Neural progenitor cell (in vitro differentiated cells): ENCODE measurements at regions not wholly inside any gene's neighbourhood (a gene's known extent, or its start where the extent isn't known, plus 50 kb on each side); places are given as distances from the start of the nearest gene placed in this dataset.

Experiments used
- DNase-seq: peaks from one replicate; pipeline ENCODE4 v3.0.0-alpha.2; 2016; ENCODE audit warnings: low spot score
- H2AFZ ChIP-seq: fragments of 200-600 bp; sonication (generic); replicated peaks from 2 replicates; pipeline ENCODE4 v1.6.1; 2016; ENCODE audit warnings: antibody characterized with exemption
- H3F3A ChIP-seq: fragments of 200-600 bp; sonication (generic); 2 replicates; pipeline ENCODE4 v1.6.1; 2016; ENCODE audit warnings: antibody characterized with exemption, low read depth
- H3K27ac ChIP-seq: fragments of 200-600 bp; sonication (generic); 2 replicates; pipeline ENCODE4 v1.5.1; 2016; ENCODE audit warnings: mild to moderate bottlenecking
- H3K27me3 ChIP-seq: fragments of 200-600 bp; sonication (generic); 2 replicates; pipeline ENCODE4 v1.6.1; 2016; ENCODE audit warnings: mild to moderate bottlenecking, moderate library complexity
- H3K36me3 ChIP-seq: fragments of 200-600 bp; sonication (generic); 2 replicates; pipeline ENCODE4 v1.5.1; 2016
- H3K4me1 ChIP-seq: fragments of 200-600 bp; sonication (generic); 2 replicates; pipeline ENCODE4 v1.6.1; 2016; ENCODE audit warnings: mixed run types
- H3K4me2 ChIP-seq: fragments of 200-600 bp; sonication (generic); 2 replicates; pipeline ENCODE4 v1.6.1; 2016
- H3K4me3 ChIP-seq: fragments of 200-600 bp; sonication (generic); 2 replicates; pipeline ENCODE4 v1.5.1; 2016
- H3K79me2 ChIP-seq: fragments of 200-600 bp; sonication (generic); 2 replicates; pipeline ENCODE4 v1.6.1; 2016; ENCODE audit warnings: low read depth
- H3K9ac ChIP-seq: fragments of 200-600 bp; sonication (generic); 2 replicates; pipeline ENCODE4 v1.6.1; 2016
- H3K9me3 ChIP-seq: fragments of 200-600 bp; sonication (generic); 2 replicates; pipeline ENCODE4 v1.5.1; 2016; ENCODE audit warnings: low read depth
- H4K20me1 ChIP-seq: fragments of 200-600 bp; sonication (generic); 2 replicates; pipeline ENCODE4 v1.6.1; 2016; ENCODE audit warnings: low read depth
- H3K27ac Mint-ChIP-seq: 3 replicates; pipeline ENCODE4 v1.8.0; 2021; ENCODE audit warnings: mixed read lengths
- H3K27me3 Mint-ChIP-seq: 2 replicates; pipeline ENCODE4 v1.8.0; 2022; ENCODE audit warnings: low read depth, mild to moderate bottlenecking, inconsistent platforms, moderate library complexity, mixed read lengths; ENCODE audit not compliant: insufficient read depth
- H3K36me3 Mint-ChIP-seq: 3 replicates; pipeline ENCODE4 v1.8.0; 2021; ENCODE audit warnings: mixed read lengths
- H3K4me1 Mint-ChIP-seq: 3 replicates; pipeline ENCODE4 v1.8.0; 2021; ENCODE audit warnings: mixed read lengths
- H3K4me3 Mint-ChIP-seq: 3 replicates; pipeline ENCODE4 v1.8.0; 2021; ENCODE audit warnings: mild to moderate bottlenecking, moderate library complexity, mixed read lengths
- H3K9me3 Mint-ChIP-seq: 3 replicates; pipeline ENCODE4 v1.8.0; 2020; ENCODE audit warnings: mixed read lengths
- CTCF ChIP-seq: fragments of 200-600 bp; sonication (generic); IDR thresholded peaks from 2 replicates; pipeline ENCODE4 v1.5.1; 2017; ENCODE audit warnings: antibody characterized with exemption, mild to moderate bottlenecking
- EZH2 ChIP-seq: fragments of 200-600 bp; sonication (generic); IDR thresholded peaks from 2 replicates; pipeline ENCODE4 v1.6.1; 2017; ENCODE audit warnings: antibody characterized with exemption, mild to moderate bottlenecking, moderate library complexity
- EZH2phosphoT487 ChIP-seq: fragments of 200-600 bp; sonication (generic); IDR thresholded peaks from 2 replicates; pipeline ENCODE4 v1.6.1; 2017; ENCODE audit warnings: antibody characterized with exemption

- Mint-ChIP-seq H3K4me3 (peak overlapping the region; percentile 36), H3K36me3 (peaks cover 5% of the 10 kb centered on the region), H3K27ac (peak overlapping the region; percentile 35), H3K27me3 (peaks cover 5% of the 10 kb centered on the region), H3K9me3 (peaks cover 3% of the 10 kb centered on the region), H3K4me1 (peaks cover 47% of the 10 kb centered on the region)
- Histone ChIP-seq H3K9me3 (no peaks in the 10 kb centered on the region), H3K36me3 (no peaks in the 10 kb centered on the region), H2AFZ (no peak overlapping the region), H3F3A (no peaks in the 10 kb centered on the region), H3K27me3 (no peaks in the 10 kb centered on the region), H3K4me1 (peaks cover 14% of the 10 kb centered on the region), H3K4me3 (no peak overlapping the region), H4K20me1 (no peaks in the 10 kb centered on the region), H3K4me2 (no peak overlapping the region), H3K79me2 (no peaks in the 10 kb centered on the region), H3K9ac (no peak overlapping the region), H3K27ac (no peak overlapping the region)
- DNase-seq, result no peak
- TF ChIP-seq CTCF (no peak), EZH2phosphoT487 (no peak), EZH2 (no peak)
These were observed 102.2 kb upstream of the SPRY4 start for GRCh38 chr5:142427015-142427364.

DNA sequence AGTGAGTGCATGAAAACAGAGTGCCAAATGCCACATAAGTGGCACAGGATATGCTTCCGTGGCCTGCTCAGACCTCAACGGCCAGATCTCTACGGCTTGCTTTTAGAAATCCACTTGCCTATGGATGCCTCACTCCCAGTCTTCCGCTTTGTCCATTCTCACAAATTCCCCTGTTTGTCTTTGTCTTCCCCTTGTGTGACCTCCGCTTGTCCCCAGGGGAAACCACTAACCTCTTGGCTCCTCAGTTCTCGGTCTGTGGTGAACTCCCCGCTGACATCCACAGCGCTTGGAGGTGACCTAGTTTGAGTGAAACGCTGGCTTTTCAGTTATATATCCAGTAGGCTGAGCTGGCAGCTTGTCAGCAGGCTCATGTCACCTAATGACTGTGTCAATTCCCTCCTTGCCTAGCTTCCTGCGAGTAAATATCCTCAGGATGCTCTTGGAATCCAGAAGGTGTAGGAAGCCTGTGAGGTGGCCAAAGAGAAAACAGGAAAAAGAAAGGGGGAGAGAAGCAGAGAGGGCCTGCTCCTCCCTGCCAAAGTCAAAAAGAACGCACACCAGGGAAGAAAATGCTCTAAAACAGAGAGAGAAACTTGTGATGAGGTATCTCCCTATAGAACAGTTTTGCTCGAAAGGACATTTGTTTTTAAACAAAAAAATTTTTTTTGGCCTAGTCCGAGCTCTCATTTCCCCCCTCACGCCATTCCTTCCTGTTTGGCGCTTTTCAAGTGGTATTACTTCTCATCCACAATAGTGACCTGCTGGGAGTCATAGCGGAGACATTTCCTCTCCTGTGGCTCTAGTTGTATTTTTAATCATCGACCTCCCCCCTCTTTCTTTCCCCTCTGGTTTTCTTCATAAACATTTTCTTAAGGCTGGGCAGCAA is 101.6 kb upstream of the SPRY4 start:
- TF ChIP-seq CTCF, result no peak
- TF ChIP-seq EZH2phosphoT487, result no peak
- no peak for TF ChIP-seq EZH2
- Histone ChIP-seq H3K9ac (no peak overlapping the region), H3K27me3 (no peaks in the 10 kb centered on the region), H3F3A (peaks cover 3% of the 10 kb centered on the region), H3K79me2 (no peaks in the 10 kb centered on the region), H3K4me3 (no peak overlapping the region), H3K4me2 (no peak overlapping the region), H2AFZ (no peak overlapping the region), H3K27ac (no peak overlapping the region), H3K36me3 (no peaks in the 10 kb centered on the region), H3K4me1 (peaks cover 16% of the 10 kb centered on the region), H4K20me1 (no peaks in the 10 kb centered on the region), H3K9me3 (no peaks in the 10 kb centered on the region)
- H3K27me3 Mint-ChIP-seq, result peaks cover 5% of the 10 kb centered on the region
- H3K9me3 Mint-ChIP-seq, result peaks cover 3% of the 10 kb centered on the region
- H3K4me1 Mint-ChIP-seq, result peaks cover 47% of the 10 kb centered on the region
- peak overlapping the region; percentile 90 for H3K27ac Mint-ChIP-seq
- DNase-seq, result no peak
- H3K36me3 Mint-ChIP-seq, result peaks cover 3% of the 10 kb centered on the region
- H3K4me3 Mint-ChIP-seq, result peak overlapping the region; percentile 52

GRCh38 chr5:142425286-142426065 is 100.7 kb upstream of the SPRY4 start:
- no peak overlapping the region for H3K4me3 ChIP-seq

More at GRCh38 chr5:142425286-142426065, 100.7 kb upstream of the SPRY4 start:
- no peak overlapping the region for H3K4me3 Mint-ChIP-seq
- peaks cover 3% of the 10 kb centered on the region for H3K36me3 Mint-ChIP-seq
- peaks cover 3% of the 10 kb centered on the region for H3K9me3 Mint-ChIP-seq
- H3K4me1 Mint-ChIP-seq, result peaks cover 51% of the 10 kb centered on the region
- DNase-seq, result no peak
- peaks cover 25% of the 10 kb centered on the region for H3K4me1 ChIP-seq
- H3K9me3 ChIP-seq, result no peaks in the 10 kb centered on the region
- H3K27me3 Mint-ChIP-seq, result peaks cover 5% of the 10 kb centered on the region
- TF ChIP-seq EZH2, result no peak
- TF ChIP-seq EZH2phosphoT487, result no peak
- no peak for TF ChIP-seq CTCF
- H2AFZ ChIP-seq, result no peak overlapping the region
- no peaks in the 10 kb centered on the region for H3K79me2 ChIP-seq
- no peaks in the 10 kb centered on the region for H4K20me1 ChIP-seq
- H3K27ac Mint-ChIP-seq, result no peak overlapping the region
- peaks cover 11% of the 10 kb centered on the region for H3F3A ChIP-seq
- H3K4me2 ChIP-seq, result no peak overlapping the region
- no peak overlapping the region for H3K9ac ChIP-seq
- H3K27me3 ChIP-seq, result no peaks in the 10 kb centered on the region
- H3K27ac ChIP-seq, result no peak overlapping the region
- no peaks in the 10 kb centered on the region for H3K36me3 ChIP-seq
